Erythroblast (primary cell): ENCODE measurements at regions not wholly inside any gene's neighbourhood (a gene's known extent, or its start where the extent isn't known, plus 50 kb on each side); places are given as distances from the start of the nearest gene placed in this dataset.

Experiments used
- DNase-seq, 2 experiments: peaks; one replicate each; lab custom pipeline; 2025; lab: John Stamatoyannopoulos, UW
- GATA1 ChIP-seq: IDR thresholded peaks from 2 replicates; pipeline ENCODE4 v1.6.1; 2011; ENCODE audit warnings: low read depth, mild to moderate bottlenecking, control low read depth, low read length, moderate library complexity
- POLR2A ChIP-seq: IDR thresholded peaks from 2 replicates; pipeline ENCODE4 v1.6.1; 2011; ENCODE audit warnings: mild to moderate bottlenecking, low read length

DNA sequence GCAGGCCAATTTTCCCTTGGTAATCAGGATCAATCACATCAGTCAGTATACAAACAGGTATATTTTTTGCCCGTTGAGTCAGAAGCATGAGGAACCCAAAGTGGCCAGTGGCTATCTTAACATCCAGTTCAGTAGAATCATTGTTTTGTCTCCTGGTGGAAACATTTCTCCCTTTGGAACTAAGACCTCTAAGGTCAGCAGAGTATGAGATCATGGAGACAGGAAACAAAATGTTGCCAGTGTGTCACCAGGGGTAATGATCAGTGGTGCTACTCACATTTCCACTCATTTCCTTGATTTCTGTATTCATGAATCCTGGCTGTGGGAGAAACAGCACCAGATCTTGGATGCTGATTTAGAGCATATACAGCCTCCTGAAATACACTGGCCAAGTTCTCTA lies 553.0 kb downstream of the CSNK1G3 start:
- DNase-seq: no peak
- TF ChIP-seq POLR2A (no peak), GATA1 (no peak)

DNA sequence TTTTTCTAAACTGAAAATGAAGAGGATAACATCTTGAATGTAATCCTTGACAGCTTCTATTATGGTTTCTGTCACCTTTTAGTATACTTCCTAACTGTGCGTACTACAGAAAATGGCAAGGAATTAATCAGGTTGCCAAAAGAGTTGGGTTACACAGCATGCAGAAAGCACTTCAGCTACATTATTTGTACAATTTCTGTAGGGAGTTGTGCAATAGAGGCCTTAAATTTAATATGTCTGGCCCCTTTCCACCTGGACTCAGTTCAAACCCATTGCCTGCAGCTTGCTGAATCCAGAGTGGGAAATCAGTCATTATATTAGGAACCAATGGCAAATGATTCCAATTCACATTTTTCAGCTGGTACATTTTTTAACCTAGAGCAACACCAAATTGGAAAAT lies 549.7 kb downstream of the CSNK1G3 start:
- TF ChIP-seq GATA1 (no peak), POLR2A (no peak)
- no peak for DNase-seq

DNA sequence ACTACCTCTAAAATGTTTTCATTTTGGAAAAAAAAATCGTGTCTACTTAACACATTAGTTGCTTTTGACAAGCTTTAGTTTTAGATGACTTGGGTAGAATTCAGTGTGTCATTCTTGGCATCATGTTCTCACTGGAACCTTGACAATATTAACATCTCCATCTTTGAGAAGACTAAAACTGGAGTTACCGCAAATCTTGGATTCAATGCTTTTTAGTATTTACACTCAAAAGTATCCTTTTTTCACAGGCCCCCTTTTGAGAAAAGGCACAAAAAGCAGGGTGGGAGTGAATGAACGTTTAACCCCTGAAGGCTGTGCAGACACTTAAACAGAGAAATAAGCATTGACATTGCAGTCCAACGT lies 549.1 kb downstream of the CSNK1G3 start:
- TF ChIP-seq POLR2A: no peak
- no peak for TF ChIP-seq GATA1
- DNase-seq: no peak

DNA sequence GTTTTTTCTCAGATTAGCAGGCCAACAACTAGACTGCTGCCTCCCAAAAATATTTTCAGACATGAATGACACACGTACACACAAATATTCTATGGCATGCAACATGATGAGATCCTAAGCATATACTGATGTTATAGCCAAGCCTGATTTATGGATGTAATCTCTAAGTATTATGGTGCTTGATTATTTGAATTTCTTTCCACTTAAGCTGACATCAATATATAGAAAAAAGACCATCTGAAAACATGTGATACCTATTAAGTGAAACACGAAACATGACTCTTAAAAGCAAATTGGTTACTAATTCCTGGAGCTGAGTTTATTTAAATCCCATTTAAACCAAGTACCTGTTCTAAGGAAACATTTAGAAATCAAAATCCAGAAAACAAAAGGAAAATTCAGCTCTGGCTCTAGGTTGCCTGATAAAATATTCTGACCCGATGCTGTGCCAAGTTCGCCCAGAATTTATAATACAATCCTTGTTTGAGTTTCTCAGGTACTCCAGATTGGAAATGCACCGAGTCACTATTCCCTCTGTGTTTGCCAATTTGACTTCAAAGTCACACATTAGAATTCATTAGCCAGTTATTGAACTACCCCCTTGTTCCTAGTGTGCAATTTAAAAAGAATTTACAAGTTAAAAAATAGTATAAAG lies 548.6 kb downstream of the CSNK1G3 start:
- TF ChIP-seq GATA1: no peak
- TF ChIP-seq POLR2A: no peak

DNA sequence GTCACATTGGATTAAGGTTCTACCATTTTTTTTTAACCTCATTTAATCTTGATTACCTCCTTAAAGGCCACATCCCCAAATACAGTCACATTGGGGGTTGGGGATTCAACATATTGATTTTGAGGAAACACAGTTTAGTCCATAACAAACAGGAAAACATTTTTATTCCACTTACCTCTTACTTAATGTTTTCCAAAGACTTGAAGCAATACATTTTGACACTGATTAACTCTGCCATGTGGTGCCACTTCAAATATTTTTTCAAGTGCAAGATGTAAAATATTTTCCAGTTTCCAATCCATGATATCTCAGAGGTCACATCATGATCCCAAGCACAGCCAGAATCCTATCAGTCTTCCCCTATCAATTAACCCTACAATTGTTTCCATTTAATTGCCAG lies 548.0 kb downstream of the CSNK1G3 start:
- DNase-seq: no peak
- no peak for TF ChIP-seq GATA1
- no peak for TF ChIP-seq POLR2A

More for the DNA sequence above, 548.6 kb downstream of the CSNK1G3 start:
- DNase-seq: no peak

DNA sequence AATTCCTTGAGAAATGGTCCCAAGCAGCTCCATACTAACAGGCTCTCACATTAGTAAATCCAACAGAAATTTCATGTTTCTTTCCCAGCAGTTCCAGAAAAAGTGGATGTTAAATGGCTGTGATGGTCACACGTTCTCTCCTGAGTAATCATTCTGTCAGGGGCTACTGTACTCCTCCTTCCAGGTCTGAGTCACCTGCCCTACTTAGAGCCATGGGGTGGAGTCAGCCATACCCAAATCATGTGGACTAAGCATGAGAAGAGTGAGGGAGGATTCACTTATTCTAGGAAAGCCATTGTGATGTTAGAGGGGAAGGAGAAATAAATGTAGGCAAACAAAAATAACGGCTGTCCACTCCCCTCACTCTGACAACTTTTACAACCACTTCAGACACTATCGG lies 547.2 kb downstream of the CSNK1G3 start:
- no peak for DNase-seq
- TF ChIP-seq GATA1: no peak
- no peak for TF ChIP-seq POLR2A

DNA sequence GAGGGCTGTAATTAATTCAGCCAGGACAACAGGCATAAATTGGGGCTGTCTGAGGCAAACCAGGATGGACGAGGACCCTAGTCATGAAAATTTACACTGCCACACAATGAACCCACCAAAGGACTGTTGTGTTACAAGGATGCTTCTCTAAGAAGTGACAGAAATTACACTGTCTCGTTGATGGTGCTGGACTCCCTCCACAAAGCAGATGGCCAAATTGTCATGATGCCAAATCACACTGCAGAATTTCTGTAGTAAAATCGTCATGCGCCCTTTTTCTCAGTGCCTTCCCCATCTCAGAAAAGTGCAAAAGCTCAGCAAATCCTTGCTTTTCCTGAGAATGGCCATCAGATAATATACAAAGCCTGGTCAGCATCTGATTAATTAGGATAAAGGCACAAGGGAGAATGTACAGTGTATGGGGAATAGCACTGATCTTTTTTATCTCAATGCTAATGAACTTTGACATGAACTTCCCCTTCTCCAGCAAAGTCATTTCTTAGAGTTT lies 545.8 kb downstream of the CSNK1G3 start:
- DNase-seq: no peak
- no peak for TF ChIP-seq GATA1
- TF ChIP-seq POLR2A: no peak

DNA sequence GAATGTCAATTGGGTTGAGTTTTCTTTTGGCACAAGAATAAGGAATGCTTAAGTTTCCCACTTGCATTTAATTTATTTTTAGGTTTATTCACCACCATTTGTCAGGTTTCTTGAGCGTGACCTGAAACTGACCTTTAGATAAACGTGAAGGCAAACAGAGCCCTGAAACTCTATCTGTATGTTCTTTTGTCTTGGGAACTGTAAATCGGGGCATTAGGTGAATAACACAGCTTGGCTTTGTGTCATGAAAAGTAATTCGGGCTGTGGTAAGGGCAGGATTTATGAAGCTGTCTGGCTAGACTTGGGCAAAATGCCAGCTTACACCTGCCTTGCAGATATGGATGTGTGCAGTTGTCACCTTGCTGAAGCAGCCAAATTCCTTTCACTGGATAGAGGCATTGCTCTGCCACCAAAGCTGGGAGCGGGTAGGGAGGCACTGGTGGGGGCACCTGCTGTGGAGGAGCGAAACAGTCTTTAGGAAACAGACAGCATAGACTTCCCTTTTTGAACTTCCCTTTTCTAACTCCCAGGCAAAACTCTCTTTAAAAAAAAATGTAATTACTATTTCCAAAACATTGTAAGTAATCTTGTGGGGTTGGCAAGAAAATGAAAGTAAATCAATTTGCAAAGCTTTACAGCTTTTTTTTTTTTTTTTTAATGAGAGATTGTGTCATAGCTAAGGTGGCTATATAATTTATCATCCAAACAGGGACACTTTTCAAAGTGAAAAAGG lies 545.2 kb downstream of the CSNK1G3 start:
- TF ChIP-seq GATA1 (no peak), POLR2A (no peak)
- no peak for DNase-seq

DNA sequence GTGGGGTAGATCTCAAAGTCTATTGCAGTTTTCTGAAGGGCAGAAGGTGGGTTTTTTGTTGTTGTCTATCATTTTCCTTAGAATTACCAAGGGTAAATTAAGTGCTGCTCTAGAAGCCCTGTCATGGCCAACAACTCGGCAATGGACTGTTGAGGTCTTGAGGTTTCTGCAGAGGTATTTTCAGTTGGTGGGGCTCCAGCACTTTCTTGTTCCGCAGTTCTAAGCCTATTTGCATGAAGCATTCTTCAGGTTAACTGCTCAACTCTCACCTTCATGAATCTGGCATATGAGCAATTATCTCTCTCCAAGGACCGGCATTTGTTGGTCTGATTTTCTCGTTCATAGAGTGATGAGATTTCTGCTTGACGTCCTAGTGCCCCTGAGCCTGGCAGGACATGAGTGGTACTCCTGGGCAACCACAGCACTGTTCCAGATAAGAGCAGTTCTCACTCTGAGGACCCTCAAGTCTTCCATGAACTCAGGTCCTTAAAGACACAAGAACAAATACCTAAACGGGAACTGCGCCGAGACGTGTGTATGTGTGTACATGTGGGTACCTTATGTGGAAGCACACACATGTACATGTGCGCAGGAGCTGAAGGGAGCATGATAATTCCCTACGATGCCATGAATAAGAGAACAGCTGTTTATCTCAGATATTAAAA lies 544.5 kb downstream of the CSNK1G3 start:
- no peak for DNase-seq
- TF ChIP-seq POLR2A (no peak), GATA1 (no peak)

DNA sequence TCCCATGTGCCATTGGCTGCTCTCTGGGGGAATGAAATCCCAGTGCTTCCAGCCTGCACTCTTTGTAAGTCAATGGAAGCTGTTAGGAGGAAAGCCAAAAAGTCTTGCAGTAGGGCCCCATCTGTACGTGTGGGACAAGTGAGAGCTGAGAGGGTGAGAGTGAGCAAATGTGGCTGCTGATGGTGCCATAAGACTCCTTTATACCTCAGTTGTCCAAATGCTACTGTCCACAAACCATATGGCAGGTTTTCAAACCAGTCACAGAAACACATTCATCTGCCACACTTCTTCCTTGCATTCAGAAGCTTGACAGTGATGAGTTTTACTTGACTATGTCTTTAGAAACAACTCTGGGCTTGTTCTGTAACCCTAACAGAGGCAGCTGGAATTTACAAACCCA lies 543.8 kb downstream of the CSNK1G3 start:
- no peak for DNase-seq
- TF ChIP-seq POLR2A: no peak
- no peak for TF ChIP-seq GATA1

DNA sequence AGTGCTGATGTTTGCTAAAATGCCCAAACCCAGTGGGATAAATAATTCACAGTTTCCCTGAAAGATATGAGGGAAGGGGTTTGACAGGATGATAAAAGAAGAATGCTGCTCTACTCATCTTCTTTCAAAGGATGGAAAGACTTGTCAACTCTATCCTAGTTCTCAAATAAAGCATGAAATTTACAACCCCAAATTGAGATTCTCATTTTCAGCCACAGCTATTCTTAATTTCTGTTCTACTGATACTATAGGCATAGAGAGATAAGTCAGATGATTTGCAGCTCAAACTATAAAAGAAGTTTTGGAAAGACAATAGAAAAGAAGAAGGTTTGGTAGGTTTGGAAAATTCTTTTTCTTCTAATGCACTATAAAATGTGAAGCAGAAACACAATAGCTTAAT lies 542.6 kb downstream of the CSNK1G3 start:
- no peak for TF ChIP-seq GATA1
- no peak for TF ChIP-seq POLR2A
- no peak for DNase-seq

DNA sequence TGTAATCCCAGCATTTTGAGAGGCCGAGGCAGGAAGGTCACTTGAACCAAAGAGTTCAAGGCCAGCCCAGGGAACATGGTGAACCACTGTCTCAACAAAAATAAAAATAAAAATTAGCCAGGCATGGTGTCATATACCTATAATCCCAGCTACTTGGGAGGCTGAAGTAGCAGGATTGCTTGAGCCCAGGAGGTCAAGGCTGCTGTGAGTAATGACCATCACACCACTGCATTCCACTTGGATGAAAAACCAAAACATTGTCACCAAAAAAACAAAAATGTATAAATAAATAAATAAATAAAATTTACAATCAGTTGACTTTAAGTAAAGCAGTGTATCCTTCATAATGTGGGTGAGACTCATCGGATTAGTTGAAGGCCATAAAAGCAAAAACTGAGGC lies 541.4 kb downstream of the CSNK1G3 start:
- TF ChIP-seq POLR2A (no peak), GATA1 (no peak)
- no peak for DNase-seq

DNA sequence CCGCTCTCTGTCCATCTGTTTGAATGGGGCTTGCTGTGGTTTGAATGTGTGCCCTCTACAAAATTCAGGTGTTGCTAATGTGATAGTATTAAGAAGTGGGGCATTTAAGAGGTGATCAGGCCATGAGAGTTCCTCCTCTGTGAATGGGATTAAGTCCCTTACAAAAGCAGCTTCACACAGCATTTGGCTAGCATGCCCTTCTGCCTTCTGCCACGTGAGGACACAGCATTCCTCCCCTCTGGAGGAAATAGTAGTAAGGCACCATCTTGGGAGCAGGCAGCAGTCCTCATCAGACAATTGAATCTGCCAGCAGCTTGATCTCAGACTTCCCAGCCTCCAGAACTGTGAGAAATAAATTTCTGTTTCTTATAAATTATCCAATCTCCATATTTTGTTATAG lies 540.2 kb downstream of the CSNK1G3 start:
- TF ChIP-seq GATA1: no peak
- no peak for TF ChIP-seq POLR2A
- no peak for DNase-seq
